Right ventricle myocardium superior (tissue), 1 donor: ENCODE measurements at regions not wholly inside any gene's neighbourhood (a gene's known extent, or its start where the extent isn't known, plus 50 kb on each side); places are given as distances from the start of the nearest gene placed in this dataset.

Source experiments
- ATAC-seq: fragments of 200-7000 bp; cut with Tn5 transposase; one replicate; pipeline ENCODE4 v1.9.1; 2020; ENCODE audit warnings: mild to moderate bottlenecking; ENCODE audit not compliant: poor library complexity
- DNase-seq: peaks from one replicate; pipeline ENCODE4 v3.0.0-alpha.2; 2020
- intact Hi-C: fragments of 100-400 bp; cut with DNase I; formaldehyde crosslinking; loops from one replicate; pipeline ENCODE4 v1.11.2; 2022
- donor health status: DM: no; HTN: yes; CAD: no; lungs with severe emphysema.

DNA sequence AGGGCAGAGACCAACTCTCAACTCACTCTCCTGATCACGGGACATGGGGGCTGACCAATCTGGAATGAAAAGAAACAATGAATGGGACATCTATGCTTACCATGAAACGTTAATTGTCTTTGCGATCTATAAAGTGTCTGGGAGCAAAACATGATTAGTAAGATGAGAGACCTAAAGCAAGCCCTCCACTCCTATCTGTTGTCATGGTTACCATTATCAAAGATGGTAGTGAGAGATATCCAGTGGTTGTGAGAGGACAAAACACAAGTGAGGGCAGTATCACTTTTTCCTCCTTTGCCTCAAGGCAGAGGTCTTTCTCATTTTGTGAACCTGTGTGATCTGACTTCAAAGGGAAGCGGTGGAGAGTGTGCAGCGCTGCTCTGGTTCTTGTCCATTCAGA, 130.1 kb downstream of the LSM5 start:
- DNase-seq (no peak), ATAC-seq (no peak)
- intact Hi-C loops, result no loop called here

DNA sequence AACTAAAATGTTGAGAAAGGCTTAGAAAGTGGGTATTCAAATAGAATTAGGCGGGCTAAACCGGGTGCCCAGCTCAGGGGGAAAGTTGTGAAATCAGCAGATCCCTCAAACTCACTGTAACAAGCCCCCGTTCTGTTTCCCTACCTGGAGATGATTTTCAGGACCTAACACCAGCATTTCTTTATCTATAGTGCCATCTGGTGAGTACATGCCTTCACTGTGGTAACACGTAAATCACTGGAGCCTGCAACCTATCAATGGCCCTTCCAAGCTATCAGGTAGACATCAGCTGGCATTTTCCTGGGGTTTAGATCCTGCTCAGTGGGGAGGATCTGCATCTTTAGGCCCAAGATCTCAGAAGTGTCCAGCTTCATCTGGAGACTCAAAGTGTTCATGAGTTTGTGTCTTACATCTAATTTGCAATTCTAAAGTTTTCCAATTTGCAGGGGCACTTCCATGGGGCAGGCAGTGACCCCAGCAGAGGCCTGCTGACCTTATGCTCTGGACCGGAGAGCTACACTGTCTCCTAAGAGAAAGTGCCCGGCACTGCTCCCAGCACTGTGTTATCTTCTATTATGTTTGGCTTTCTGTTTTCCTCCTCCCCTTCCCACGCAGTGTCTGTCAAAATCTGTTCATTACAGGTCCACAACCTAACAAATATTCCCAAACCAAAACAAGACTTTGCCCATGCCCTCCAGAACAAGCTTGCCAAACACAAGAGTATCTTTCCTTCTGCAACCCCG, 132.5 kb downstream of the LSM5 start:
- intact Hi-C loops, result no loop called here
- ATAC-seq (no peak), DNase-seq (no peak)

DNA sequence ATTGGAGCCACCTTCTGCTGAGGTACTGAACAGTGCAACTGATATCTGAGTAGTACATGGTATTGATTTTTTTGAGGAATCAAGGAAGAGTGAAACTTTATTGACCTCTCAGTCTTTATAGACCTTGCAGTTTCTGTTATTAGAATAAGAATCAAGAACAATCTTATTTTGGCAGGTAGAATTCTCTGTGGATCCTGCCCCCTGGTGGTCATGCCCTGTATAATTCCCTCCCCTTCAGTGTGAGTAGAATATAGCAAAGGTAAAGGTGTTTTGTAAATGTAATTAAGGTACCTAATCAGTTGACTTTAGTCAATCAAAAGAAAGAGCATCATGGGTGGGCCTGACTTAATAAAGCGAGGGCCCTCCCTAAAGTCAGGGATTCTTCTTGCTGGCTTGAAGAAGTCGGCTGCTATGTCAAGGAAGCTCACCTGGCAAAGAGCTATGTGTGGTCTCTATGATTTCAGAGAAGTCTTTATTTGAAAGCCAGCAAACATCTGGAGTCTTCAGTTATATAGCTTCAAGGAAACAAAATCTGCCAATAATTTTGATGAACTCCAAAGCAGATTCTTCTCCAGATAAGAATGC, 142.8 kb downstream of the LSM5 start:
- ATAC-seq (no peak), DNase-seq (no peak)
- intact Hi-C loops, result loop anchor here (5.0 kb wide), 1 partner anchor 135 kb away; no protein-coding TSS in a partner anchor

DNA sequence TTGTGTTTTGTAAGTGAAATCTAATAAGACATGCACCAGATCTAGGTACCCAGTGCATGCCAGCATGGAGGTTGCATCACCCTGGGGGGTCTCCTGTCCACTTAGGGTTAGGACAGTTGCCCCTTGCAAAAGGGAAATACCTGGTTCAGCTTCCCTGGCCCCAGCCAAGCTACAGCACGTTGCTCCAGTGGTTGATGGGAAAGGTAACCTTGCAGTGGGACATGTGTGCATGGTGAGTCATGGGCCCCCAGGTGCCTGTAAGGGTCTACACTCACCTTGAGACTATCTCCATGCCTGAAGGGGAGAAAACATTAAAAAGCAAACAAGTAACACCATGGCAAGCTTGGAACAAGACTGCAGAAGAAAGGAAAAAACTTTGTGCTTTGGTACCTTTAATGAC, 143.9 kb downstream of the LSM5 start:
- DNase-seq (no peak), ATAC-seq (no peak)
- intact Hi-C loops, result loop anchor here (5.0 kb wide), 1 partner anchor 134 kb away; no protein-coding TSS in a partner anchor

DNA sequence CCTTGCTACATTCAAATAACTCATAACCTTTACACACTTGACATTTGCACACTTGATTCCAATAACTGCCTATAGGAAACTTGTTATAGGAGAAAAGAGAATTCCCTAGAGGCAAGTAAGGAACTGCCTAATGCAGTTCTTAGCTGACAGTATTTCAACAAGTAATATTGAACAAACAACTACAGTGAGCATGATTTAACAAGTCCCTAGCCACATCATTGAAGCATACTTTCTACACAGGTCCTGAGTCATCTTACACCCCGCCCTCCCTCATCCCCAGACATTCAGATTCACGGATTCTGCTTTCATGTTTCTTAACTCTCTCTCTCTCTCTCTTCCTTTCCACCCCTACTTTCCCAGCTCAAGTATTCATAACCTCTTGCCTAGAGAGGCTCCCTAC, 153.5 kb downstream of the LSM5 start:
- no peak for ATAC-seq

DNA sequence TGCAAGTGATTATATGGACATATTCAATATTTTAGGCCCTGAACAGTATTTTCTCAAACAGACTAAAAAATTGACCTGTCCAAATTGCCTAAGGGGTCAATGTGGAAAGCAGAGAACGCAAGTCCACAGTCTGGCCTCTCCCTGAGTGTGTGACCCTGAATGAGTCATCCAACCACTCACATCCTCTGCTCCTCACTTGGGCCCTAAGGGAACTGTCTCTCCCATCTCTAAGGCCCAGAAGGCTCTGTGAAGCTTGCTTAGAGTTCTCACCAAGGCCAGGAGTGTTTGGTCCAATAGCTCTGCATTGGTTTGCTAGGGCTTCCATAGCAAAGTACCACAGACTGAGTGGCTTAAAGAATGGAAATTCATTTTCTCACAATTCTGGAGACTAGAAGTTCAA, 155.1 kb downstream of the LSM5 start:
- intact Hi-C loops, result no loop called here
- DNase-seq (no peak), ATAC-seq (peak; percentile 53)

More for the DNA sequence above, 153.5 kb downstream of the LSM5 start:
- intact Hi-C loops, result no loop called here
- DNase-seq, result no peak

DNA sequence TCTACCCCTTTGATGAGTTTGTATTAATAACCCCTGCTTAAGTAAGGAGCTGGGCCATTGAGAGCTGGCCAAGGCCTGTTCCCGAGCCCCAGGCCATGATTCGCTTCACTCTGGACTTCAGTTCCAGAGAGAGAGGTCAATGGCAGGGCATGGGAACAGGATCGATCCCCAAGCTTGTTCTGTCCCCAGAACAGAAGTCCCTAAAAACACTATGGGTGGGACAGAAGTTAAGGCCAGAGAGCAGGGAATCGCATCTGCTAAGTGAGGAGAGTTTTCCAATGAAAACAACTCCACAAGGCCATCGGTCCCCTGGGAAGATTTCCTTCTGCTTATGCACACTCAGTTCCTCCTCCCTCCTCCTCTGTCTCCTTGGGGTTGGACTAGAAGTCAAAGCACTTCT, 159.6 kb downstream of the LSM5 start:
- DNase-seq, result peak; percentile 54
- ATAC-seq, result peak; percentile 78
- intact Hi-C loops, result no loop called here

DNA sequence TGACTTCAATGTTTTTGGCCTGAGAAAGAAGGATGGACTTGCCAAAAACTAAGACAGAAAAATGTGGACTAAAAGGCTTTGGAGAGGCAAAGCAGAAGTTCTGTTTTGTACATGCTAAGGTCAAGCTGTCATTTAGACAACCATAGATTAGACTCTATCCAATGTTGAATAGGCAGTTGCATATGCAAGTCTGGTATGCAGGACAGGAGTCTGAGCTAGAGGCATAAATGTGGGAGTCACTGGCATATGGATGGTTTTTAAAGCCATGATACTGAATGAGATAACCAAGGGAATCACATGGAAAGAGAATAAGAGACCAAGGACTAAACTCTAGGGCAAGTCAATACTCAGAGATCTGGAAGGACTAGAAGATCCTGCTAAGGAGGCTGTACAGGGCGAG, 164.1 kb downstream of the LSM5 start:
- intact Hi-C loops, result no loop called here
- ATAC-seq (no peak), DNase-seq (no peak)

DNA sequence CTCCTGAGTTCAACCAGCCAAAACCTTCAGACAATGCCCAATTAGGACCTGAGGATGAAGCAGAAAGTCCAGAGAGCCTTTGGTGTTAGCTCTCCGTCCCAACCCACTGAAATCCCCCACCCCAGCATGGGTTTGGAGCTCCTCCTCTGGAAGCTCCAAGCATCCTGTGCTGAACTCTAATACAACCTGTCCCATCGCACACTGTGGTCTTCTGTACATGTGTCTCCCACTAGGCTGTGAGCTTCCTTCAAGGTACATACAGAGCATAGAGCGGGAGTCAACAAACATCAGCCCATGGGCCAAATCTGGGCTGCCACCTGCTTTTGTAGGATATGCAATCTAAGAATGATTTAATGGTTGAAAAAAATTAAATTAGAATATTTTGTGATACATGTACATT, 166.5 kb downstream of the LSM5 start:
- intact Hi-C loops, result no loop called here
- ATAC-seq (no peak), DNase-seq (no peak)

DNA sequence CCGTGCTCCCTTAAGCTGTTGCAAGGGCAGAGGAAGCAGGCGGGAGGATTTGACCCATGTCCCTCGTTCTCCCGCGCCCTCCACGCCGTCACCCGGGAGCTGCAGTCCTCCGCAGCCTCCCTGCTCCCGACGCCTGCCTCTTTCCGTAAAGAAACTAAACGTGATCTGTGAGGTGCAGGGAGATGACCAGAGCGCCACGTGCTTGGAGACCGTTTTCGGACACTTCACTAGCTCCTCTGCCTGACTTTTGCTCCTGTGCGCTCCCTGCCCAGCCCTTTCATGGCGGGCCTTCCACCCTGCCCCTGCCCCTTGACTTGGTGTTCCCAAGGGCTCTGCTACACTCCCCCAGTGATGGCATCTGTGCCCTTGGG, 171.2 kb downstream of the LSM5 start:
- peak; percentile 72 for ATAC-seq

DNA sequence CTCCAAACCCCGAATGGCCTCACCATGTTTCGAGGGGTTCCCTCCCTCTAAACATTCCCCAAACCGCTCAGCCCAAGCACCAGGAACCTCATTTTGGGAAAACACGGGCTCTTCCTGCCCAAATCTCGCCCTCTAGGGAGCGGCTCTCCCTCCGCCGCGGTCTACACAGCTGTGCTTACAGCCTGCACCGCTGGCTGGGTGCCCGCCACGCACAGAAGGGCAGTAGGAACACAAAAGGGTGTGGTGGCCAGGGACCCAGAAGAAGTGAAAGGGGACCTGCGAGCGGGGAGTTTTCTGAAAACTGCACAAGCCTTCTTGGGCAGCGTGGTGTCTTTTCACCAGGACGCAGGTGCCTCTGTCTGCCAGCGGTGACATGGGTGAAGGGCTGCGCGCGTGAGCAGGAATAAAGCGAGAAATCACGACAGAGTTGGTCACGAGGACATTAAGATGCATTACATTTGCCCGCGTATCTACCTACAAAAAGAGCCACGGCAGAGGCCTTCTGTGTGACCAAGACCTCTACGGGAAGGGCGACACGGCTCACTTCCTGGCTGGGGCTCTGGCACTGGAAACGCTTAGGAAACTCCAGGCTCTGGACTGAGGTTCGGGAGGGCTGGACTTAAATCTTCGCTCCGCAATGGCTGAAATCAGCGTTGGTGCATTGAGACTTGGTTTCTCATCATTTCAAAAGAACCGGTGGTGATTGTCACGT, 171.7 kb downstream of the LSM5 start:
- peak; percentile 90 for ATAC-seq
- intact Hi-C loops, result no loop called here
- DNase-seq, result peak; percentile 62

More for the DNA sequence above, 171.2 kb downstream of the LSM5 start:
- intact Hi-C loops, result no loop called here
- DNase-seq, result peak; percentile 47

DNA sequence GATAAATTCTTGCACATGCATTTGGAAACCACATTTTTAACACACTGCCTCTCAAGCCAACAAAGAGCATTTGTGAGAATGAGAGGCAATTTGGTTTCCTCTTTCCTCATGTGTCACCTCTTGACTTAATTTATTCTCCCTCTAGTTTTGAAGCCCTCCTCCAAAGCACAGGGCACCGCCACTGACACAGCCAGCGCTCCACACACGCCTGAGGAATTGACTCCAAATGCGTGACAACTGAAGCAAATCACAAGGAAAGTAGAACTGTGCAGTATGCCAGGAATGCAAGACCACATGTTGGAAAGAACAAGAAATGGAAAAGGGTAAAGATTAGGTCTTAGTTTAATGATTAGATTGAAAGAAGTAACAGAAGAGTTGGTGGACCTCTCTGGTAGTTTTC, 173.3 kb downstream of the LSM5 start:
- no peak for ATAC-seq
- DNase-seq, result no peak
- intact Hi-C loops, result no loop called here

DNA sequence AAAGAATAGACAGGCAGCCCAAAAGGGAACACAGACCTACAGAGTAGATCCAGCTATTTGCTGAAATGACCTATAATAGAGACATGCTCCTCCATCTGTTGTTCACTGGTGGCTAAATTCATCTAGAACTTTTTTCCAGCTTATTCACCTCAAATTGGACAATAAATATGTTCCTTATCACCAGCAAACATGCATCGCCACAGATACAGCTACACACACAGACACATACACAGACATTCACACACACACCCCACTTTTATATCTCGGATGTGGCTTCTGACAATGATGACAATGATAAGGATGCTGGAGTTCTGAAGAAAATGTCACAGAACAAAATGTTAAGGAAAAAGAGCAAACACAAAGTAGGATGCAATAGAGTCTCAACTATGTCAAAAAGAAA, 175.4 kb downstream of the LSM5 start:
- DNase-seq, result no peak
- no peak for ATAC-seq
- intact Hi-C loops, result no loop called here

DNA sequence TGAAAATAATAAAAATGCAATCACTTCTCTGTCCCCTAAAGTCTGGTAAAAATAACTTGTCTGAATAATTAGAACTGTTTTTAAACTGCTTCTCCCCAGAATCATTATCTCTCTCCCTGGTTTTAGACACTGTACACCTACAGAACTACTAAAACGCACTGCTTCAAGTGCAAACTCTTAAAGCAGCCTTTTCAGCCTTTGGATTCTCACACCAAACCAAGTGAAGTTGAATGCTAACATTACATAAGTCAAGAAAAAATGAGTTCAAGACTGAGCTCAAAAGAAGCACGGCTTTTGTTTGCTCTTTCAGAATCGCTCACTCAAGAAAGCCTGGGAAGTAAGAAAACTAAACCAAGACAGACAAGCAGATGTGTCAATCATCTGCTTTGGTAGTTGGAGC, 188.8 kb downstream of the LSM5 start:
- intact Hi-C loops, result no loop called here
- ATAC-seq (no peak), DNase-seq (no peak)

DNA sequence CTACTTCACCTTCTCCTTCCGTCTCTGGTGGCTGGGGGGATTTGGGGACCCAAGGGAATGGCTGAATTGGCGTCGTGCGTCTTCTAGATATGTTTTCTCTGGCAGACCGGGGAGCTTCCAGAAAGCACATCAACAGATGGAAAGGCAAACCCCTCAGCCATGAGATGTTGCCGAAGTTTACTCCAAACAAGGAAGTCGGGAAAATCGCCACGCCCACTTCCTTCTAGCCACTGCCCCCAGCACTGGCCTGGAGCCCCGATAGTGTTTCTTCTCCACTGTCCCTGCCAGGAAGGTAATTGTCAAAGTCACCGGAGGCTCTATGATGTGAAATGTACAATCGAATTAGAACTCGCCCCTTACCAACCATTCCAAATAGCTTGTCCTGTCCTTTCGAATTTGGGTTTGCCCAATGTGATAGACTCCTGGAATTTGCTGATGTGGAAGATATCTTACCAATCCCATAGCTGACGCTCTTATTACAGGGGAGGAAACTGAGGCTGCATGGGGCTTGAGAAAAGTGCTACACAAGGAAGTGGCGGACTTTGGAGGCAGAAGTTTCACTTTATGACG, 191.0 kb downstream of the LSM5 start:
- peak; percentile 85 for DNase-seq
- intact Hi-C loops, result no loop called here
- ATAC-seq, result peak; percentile 82

DNA sequence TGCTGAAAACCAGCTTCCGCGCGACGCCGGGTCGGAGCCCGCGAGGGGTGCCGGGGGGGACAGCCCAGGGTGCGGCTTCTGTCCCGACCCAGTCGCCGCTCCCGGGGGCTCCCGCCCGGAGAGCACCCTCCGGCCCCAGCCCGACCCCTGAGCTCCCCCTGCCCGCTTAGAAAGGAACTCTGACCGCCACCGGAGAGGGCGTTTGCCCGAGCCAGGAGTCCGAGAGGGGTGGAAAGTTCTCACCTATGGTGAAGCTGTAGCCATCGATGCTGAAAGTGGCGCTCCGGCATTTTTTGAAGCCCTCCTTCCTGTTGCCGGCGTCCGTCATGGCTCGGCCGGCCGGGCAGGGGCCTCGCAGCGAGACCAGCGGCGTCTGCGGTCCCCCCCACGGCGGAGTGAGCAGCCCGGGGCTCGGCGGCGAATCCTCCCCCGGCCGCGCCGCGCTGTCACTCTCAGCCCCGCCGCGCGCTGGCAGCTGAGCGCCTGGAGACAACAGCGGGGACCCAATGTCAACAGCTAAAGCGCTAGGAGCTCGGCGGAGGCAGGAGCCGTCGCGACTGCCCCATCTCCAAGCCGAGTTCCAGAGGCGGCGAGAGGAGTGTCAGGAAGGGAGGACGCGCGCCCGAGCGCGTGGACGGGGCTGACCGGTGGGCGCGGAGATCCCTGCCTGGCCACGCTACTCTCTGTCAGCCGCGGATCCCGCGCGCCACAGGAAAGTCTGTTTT, 191.6 kb downstream of the LSM5 start:
- intact Hi-C loops, result no loop called here
- DNase-seq (peak; percentile 59), ATAC-seq (peak; percentile 68)

DNA sequence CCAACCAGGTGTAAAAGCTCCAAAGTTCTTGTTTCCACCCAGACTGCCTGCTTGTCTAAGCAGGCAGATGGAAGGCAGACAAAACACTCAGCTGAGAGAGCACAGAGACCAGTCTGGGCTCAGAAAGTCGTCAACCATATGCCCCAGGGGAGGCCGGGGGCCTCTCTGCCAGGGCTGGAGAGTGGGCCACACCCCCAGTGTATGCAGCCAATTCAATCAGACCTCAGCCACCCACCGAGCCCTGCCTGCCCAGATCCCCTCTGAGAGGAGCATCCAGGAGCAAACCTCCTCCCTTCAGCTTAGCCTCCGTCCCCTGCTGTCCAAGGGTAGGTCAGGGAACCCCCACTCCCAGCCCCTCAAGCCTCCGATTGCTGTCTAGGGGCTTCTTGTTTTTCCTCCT, 196.3 kb downstream of the LSM5 start:
- DNase-seq (no peak), ATAC-seq (no peak)
- intact Hi-C loops, result no loop called here

DNA sequence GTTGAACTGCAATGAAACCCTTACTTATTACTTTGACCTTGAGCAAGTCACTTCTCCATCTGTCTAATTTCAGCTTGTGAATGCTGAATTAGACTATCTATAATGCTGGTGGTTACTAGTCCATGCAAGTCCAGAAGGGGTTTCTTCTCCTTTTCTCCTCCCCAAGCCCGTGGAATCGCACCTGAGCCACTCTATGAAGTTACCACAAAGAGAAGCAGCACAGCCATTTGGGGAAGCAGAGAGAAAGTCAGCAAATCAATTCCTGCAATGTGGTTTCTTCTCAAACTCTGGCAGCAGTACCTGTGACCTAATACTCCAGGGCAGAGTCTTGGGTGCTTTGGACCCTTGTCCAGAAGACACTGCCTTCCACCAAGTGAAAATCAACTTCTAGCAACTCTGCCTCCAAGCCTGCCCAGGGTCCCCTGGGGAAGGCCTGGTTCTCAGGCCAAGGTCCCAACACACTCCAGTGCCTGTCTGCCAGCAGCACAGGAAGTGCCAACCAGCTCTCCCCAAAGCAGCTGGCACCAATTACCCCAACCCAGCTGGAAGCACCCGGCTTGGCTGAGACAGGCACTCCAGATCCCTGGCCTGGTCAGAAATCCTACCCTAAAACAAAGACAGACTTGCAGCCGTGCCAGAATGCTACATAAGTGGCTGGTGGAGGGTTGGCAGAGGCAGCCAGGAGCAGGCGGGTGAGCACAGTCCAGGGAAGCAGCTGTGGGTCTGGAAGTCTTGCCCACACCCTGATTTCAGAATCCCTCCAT, 200.3 kb downstream of the LSM5 start:
- DNase-seq (peak; percentile 77), ATAC-seq (peak; percentile 89)
- intact Hi-C loops, result no loop called here
